ENCODE measurements at regions not wholly inside any gene's neighbourhood (a gene's known extent, or its start where the extent isn't known, plus 50 kb on each side); places are given as distances from the start of the nearest gene placed in this dataset.

DNA sequence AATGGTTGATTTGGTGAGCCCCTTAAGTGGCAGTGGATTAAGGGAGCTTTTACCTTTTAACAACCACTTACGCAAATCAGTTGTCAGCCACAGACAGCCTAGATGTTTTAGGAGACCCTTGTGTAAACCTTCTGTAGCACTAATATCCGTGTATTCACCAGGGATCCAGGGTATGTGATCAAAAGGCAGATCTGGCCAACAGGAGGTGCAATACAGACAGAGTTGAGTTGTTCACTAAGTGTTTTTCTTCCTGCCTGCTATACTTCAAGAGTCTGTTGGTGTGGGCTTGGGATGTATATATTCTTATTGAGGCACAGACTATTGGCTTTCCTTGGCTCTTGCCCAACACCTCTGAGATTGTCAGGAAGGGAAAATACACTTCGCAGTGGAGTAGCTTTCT is 175.1 kb downstream of the FAT3 start (continued):
- no peak for TF ChIP-seq ZNF224 (CRISPR knock-in tag; IDR thresholded peaks at IDR 0.05)

GRCh38 chr11:92401520-92401919 is 176.9 kb downstream of the FAT3 start:
- CTCF ChIA-PET (ENCODE audit: low intra/inter-chr PET ratio), result no interaction called here
- TF ChIP-seq, protein P1, sequence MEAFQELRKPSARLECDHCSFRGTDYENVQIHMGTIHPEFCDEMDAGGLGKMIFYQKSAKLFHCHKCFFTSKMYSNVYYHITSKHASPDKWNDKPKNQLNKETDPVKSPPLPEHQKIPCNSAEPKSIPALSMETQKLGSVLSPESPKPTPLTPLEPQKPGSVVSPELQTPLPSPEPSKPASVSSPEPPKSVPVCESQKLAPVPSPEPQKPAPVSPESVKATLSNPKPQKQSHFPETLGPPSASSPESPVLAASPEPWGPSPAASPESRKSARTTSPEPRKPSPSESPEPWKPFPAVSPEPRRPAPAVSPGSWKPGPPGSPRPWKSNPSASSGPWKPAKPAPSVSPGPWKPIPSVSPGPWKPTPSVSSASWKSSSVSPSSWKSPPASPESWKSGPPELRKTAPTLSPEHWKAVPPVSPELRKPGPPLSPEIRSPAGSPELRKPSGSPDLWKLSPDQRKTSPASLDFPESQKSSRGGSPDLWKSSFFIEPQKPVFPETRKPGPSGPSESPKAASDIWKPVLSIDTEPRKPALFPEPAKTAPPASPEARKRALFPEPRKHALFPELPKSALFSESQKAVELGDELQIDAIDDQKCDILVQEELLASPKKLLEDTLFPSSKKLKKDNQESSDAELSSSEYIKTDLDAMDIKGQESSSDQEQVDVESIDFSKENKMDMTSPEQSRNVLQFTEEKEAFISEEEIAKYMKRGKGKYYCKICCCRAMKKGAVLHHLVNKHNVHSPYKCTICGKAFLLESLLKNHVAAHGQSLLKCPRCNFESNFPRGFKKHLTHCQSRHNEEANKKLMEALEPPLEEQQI (IDR thresholded peaks at IDR 0.05), result no peak
- TF ChIP-seq ZNF766 (CRISPR knock-in tag; conservative IDR thresholded peaks at IDR 0.05) (no peak), SREBF2 (CRISPR knock-in tag; IDR thresholded peaks at IDR 0.05) (no peak), JUNB (CRISPR knock-in tag; conservative IDR thresholded peaks at IDR 0.05) (no peak), NCOA6 (IDR thresholded peaks at IDR 0.05) (no peak), ZNF146 (CRISPR knock-in tag; IDR thresholded peaks at IDR 0.05; ENCODE audit: unreplicated experiment) (no peak), ZNF551 (CRISPR knock-in tag; IDR thresholded peaks at IDR 0.05) (no peak), HNRNPUL1 (IDR thresholded peaks at IDR 0.05; ENCODE audit: low read length) (no peak), KLF16 (IDR thresholded peaks at IDR 0.05) (no peak), ETS2 (tag; IDR thresholded peaks at IDR 0.05; ENCODE audit: borderline replicate concordance, poor library complexity, severe bottlenecking) (no peak)
- TF ChIP-seq, protein P2, sequence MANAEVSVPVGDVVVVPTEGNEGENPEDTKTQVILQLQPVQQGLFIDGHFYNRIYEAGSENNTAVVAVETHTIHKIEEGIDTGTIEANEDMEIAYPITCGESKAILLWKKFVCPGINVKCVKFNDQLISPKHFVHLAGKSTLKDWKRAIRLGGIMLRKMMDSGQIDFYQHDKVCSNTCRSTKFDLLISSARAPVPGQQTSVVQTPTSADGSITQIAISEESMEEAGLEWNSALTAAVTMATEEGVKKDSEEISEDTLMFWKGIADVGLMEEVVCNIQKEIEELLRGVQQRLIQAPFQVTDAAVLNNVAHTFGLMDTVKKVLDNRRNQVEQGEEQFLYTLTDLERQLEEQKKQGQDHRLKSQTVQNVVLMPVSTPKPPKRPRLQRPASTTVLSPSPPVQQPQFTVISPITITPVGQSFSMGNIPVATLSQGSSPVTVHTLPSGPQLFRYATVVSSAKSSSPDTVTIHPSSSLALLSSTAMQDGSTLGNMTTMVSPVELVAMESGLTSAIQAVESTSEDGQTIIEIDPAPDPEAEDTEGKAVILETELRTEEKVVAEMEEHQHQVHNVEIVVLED (CRISPR knock-in tag; IDR thresholded peaks at IDR 0.05), result no peak
- TF ChIP-seq, protein P3, sequence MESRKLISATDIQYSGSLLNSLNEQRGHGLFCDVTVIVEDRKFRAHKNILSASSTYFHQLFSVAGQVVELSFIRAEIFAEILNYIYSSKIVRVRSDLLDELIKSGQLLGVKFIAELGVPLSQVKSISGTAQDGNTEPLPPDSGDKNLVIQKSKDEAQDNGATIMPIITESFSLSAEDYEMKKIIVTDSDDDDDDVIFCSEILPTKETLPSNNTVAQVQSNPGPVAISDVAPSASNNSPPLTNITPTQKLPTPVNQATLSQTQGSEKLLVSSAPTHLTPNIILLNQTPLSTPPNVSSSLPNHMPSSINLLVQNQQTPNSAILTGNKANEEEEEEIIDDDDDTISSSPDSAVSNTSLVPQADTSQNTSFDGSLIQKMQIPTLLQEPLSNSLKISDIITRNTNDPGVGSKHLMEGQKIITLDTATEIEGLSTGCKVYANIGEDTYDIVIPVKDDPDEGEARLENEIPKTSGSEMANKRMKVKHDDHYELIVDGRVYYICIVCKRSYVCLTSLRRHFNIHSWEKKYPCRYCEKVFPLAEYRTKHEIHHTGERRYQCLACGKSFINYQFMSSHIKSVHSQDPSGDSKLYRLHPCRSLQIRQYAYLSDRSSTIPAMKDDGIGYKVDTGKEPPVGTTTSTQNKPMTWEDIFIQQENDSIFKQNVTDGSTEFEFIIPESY (CRISPR knock-in tag; IDR thresholded peaks at IDR 0.05), result no peak
- TF ChIP-seq, protein P4, sequence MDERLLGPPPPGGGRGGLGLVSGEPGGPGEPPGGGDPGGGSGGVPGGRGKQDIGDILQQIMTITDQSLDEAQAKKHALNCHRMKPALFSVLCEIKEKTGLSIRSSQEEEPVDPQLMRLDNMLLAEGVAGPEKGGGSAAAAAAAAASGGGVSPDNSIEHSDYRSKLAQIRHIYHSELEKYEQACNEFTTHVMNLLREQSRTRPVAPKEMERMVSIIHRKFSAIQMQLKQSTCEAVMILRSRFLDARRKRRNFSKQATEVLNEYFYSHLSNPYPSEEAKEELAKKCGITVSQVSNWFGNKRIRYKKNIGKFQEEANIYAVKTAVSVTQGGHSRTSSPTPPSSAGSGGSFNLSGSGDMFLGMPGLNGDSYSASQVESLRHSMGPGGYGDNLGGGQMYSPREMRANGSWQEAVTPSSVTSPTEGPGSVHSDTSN (CRISPR knock-in tag; IDR thresholded peaks at IDR 0.05; ENCODE audit: low read depth), result no peak
- TF ChIP-seq, protein P4 (tag; conservative IDR thresholded peaks at IDR 0.05; ENCODE audit: low read depth), result no peak

More at GRCh38 chr11:92401520-92401919, 176.9 kb downstream of the FAT3 start:
- FAIRE-seq (no peak), DNase-seq (ENCODE audit: extremely low read depth in 1 of 4, low spot score in 3 of 4) (no peak), ATAC-seq (no peak)
- Histone ChIP-seq H3K9me3 (replicated peaks; ENCODE audit: control insufficient read depth, insufficient read depth, low read depth, low read length) (no peaks in the 10 kb centered on the region), H3K79me2 (ENCODE audit: control insufficient read depth, insufficient read depth, low read length) (no peaks in the 10 kb centered on the region), H3K27ac (ENCODE audit: extremely low read depth, low read depth, low read length) (no peak overlapping the region), H3K36me3 (ENCODE audit: control insufficient read depth, insufficient read depth, low read length) (no peaks in the 10 kb centered on the region), H2AFZ (ENCODE audit: low read depth, low read length) (no peak overlapping the region), H3K4me1 (replicated peaks in 1 of 2; ENCODE audit: control insufficient read depth in 2 of 2, insufficient read depth in 2 of 2, low read length in 2 of 2) (no peaks in the 10 kb centered on the region), H3K9me1 (ENCODE audit: control insufficient read depth, insufficient read depth, low read length) (no peaks in the 10 kb centered on the region), H4K20me1 (replicated peaks; ENCODE audit: control insufficient read depth, insufficient read depth, low read length) (no peaks in the 10 kb centered on the region), H3K4me3 (no peak overlapping the region), H3K27me3 (ENCODE audit: control insufficient read depth in 2 of 2, insufficient read depth in 2 of 2, low read length in 2 of 2) (no peaks in the 10 kb centered on the region), H3K4me2 (ENCODE audit: insufficient read depth, low read length) (no peak overlapping the region), H3K9ac (ENCODE audit: insufficient read depth in 1 of 2, low read depth in 2 of 2, low read length in 2 of 2) (no peak overlapping the region)
- in situ Hi-C loops (cut with MboI) (no loop called here), intact Hi-C loops (cut with micrococcal nuclease) (no loop called here)
- POLR2A ChIA-PET, result no interaction called here
- BruUV-seq (replicated peaks), result no TSS peak

Measured in K562 (cell line).